Hematopoietic multipotent progenitor cell treated with erythropoietin and hydrocortisone succinate and interleukin-3 and kit ligand, for 17 days (in vitro differentiated cells): ENCODE measurements at regions not wholly inside any gene's neighbourhood (a gene's known extent, or its start where the extent isn't known, plus 50 kb on each side); places are given as distances from the start of the nearest gene placed in this dataset.
"Not testable (repeated sequence)": the region's sequence is repeated elsewhere in the genome, so short reads cannot be mapped to it uniquely, and the experiment has no call there.

Experiments
- DNase-seq: peaks from one replicate; pipeline ENCODE4 v3.0.0-alpha.2; 2015; ENCODE audit warnings: low spot score

- DNase-seq = no peak
Measured at GRCh38 chr11:23151819-23152218, 291.5 kb upstream of the CCDC179 start.

GRCh38 chr11:23155503-23155902, 295.2 kb upstream of the CCDC179 start:
- no peak for DNase-seq

GRCh38 chr11:23164022-23164421, 303.7 kb upstream of the CCDC179 start:
- no peak for DNase-seq

GRCh38 chr11:23166376-23166775, 306.1 kb upstream of the CCDC179 start:
- no peak for DNase-seq

- DNase-seq = no peak
Measured at GRCh38 chr11:23179609-23180008, 319.3 kb upstream of the CCDC179 start.

GRCh38 chr11:23181022-23181807, 320.9 kb upstream of the CCDC179 start:
- DNase-seq = no peak

GRCh38 chr11:23192256-23192655, 332.0 kb upstream of the CCDC179 start:
- DNase-seq = no peak

- no peak for DNase-seq
Measured at GRCh38 chr11:23201936-23202522, 341.8 kb upstream of the CCDC179 start.

GRCh38 chr11:23202611-23203010, 342.3 kb upstream of the CCDC179 start:
- no peak for DNase-seq

GRCh38 chr11:23205156-23205871, 345.0 kb upstream of the CCDC179 start:
- DNase-seq = no peak

- no peak for DNase-seq
Measured at GRCh38 chr11:23206741-23207336, 346.6 kb upstream of the CCDC179 start.

GRCh38 chr11:23211221-23211620, 350.9 kb upstream of the CCDC179 start:
- no peak for DNase-seq

GRCh38 chr11:23212807-23213206, 352.5 kb upstream of the CCDC179 start:
- DNase-seq = no peak

GRCh38 chr11:23217072-23217471, 356.8 kb upstream of the CCDC179 start:
- DNase-seq = no peak

GRCh38 chr11:23220086-23220485, 359.8 kb upstream of the CCDC179 start:
- not testable (repeated sequence) for DNase-seq

GRCh38 chr11:23221366-23221765, 361.1 kb upstream of the CCDC179 start:
- DNase-seq = no peak

- no peak for DNase-seq
Measured at GRCh38 chr11:23226331-23227077, 366.2 kb upstream of the CCDC179 start.

- no peak for DNase-seq
Measured at GRCh38 chr11:23227078-23227445, 366.8 kb upstream of the CCDC179 start.

- no peak for DNase-seq
Measured at GRCh38 chr11:23232652-23233051, 372.4 kb upstream of the CCDC179 start.

- DNase-seq = no peak
Measured at GRCh38 chr11:23233075-23233474, 372.8 kb upstream of the CCDC179 start.

GRCh38 chr11:23236826-23237555, 376.7 kb upstream of the CCDC179 start:
- DNase-seq = no peak
